ENCODE measurements at regions not wholly inside any gene's neighbourhood (a gene's known extent, or its start where the extent isn't known, plus 50 kb on each side); places are given as distances from the start of the nearest gene placed in this dataset.

- DNase-seq (ENCODE audit: low read depth): no peak
- TF ChIP-seq CTCF (IDR thresholded peaks at IDR 0.05; ENCODE audit: insufficient read depth, low read depth, low read length, missing control alignments): no peak
These were observed 269.8 kb downstream of the TMEM38B start for GRCh38 chr9:105964156-105964555.

GRCh38 chr9:105966834-105967233, 272.5 kb downstream of the TMEM38B start:
- no peak for DNase-seq (ENCODE audit: low read depth)
- no peak overlapping the region for H3K4me3 ChIP-seq (ENCODE audit: low read depth, low read length)
- no peak for TF ChIP-seq CTCF (IDR thresholded peaks at IDR 0.05; ENCODE audit: insufficient read depth, low read depth, low read length, missing control alignments)

More at GRCh38 chr9:105964156-105964555, 269.8 kb downstream of the TMEM38B start:
- H3K4me3 ChIP-seq (ENCODE audit: low read depth, low read length): no peak overlapping the region

GRCh38 chr9:105967248-105967647, 272.9 kb downstream of the TMEM38B start:
- no peak overlapping the region for H3K4me3 ChIP-seq (ENCODE audit: low read depth, low read length)
- TF ChIP-seq CTCF (IDR thresholded peaks at IDR 0.05; ENCODE audit: insufficient read depth, low read depth, low read length, missing control alignments): no peak
- DNase-seq (ENCODE audit: low read depth): no peak

- H3K4me3 ChIP-seq (ENCODE audit: low read depth, low read length): no peak overlapping the region
- TF ChIP-seq CTCF (IDR thresholded peaks at IDR 0.05; ENCODE audit: insufficient read depth, low read depth, low read length, missing control alignments): no peak
- no peak for DNase-seq (ENCODE audit: low read depth)
These were observed 273.5 kb downstream of the TMEM38B start for GRCh38 chr9:105967797-105968196.

- no peak for TF ChIP-seq CTCF (IDR thresholded peaks at IDR 0.05; ENCODE audit: insufficient read depth, low read depth, low read length, missing control alignments)
- no peak overlapping the region for H3K4me3 ChIP-seq (ENCODE audit: low read depth, low read length)
- DNase-seq (ENCODE audit: low read depth): no peak
These were observed 274.6 kb downstream of the TMEM38B start for GRCh38 chr9:105968811-105969466.

- no peak for DNase-seq (ENCODE audit: low read depth)
- no peak for TF ChIP-seq CTCF (IDR thresholded peaks at IDR 0.05; ENCODE audit: insufficient read depth, low read depth, low read length, missing control alignments)
- H3K4me3 ChIP-seq (ENCODE audit: low read depth, low read length): no peak overlapping the region
These were observed 275.3 kb downstream of the TMEM38B start for GRCh38 chr9:105969636-105970035.

GRCh38 chr9:105971986-105972385, 277.6 kb downstream of the TMEM38B start:
- TF ChIP-seq CTCF (IDR thresholded peaks at IDR 0.05; ENCODE audit: insufficient read depth, low read depth, low read length, missing control alignments): no peak
- no peak overlapping the region for H3K4me3 ChIP-seq (ENCODE audit: low read depth, low read length)
- DNase-seq (ENCODE audit: low read depth): no peak

Measured in GM12865 (cell line).